Ascending aorta (tissue), 2 donors: ENCODE measurements at regions not wholly inside any gene's neighbourhood (a gene's known extent, or its start where the extent isn't known, plus 50 kb on each side); places are given as distances from the start of the nearest gene placed in this dataset.
"Not testable (repeated sequence)": the region's sequence is repeated elsewhere in the genome, so short reads cannot be mapped to it uniquely, and the experiment has no call there.

ENCODE experiments used
- DNase-seq, 2 donors: peaks; one replicate each; pipeline ENCODE4 v3.0.0-alpha.2; 2019; ENCODE audit warnings: low spot score in 2 of 2
- H3K27ac ChIP-seq, 2 donors: fragments of 200-600 bp; sonication (generic); one replicate each; pipeline ENCODE4 v1.5.1; 2016 to 2017; ENCODE audit warnings: mild to moderate bottlenecking in 1 of 2
- H3K27me3 ChIP-seq: fragments of 200-600 bp; sonication (generic); one replicate; pipeline ENCODE4 v1.5.1; 2017
- H3K36me3 ChIP-seq, 2 donors: fragments of 200-600 bp; sonication (generic); one replicate each; pipeline ENCODE4 v1.5.1; 2016
- H3K4me1 ChIP-seq, 2 donors: fragments of 200-600 bp; sonication (generic); one replicate each; pipeline ENCODE4 v1.5.1; 2016 to 2017; ENCODE audit warnings: mild to moderate bottlenecking in 1 of 2
- H3K4me3 ChIP-seq, 2 donors: fragments of 200-600 bp; sonication (generic); one replicate each; pipeline ENCODE4 v1.5.1; 2016 to 2017; ENCODE audit warnings: mild to moderate bottlenecking in 1 of 2
- H3K9me3 ChIP-seq, 2 donors: fragments of 200-600 bp; sonication (generic); one replicate each; pipeline ENCODE4 v1.5.1; 2016
- CTCF ChIP-seq, 3 experiments: fragments of 200-600 bp in 2 of 3; fragments of 450-650 bp in 1 of 3; sonication (generic) in 2 of 3; IDR thresholded peaks; one replicate each; pipeline ENCODE4 v1.5.1; 2016 to 2019; ENCODE audit warnings: antibody characterized with exemption in 3 of 3, mild to moderate bottlenecking in 1 of 3, moderate library complexity in 1 of 3
- intact Hi-C: fragments of 100-400 bp; cut with DNase I; formaldehyde crosslinking; loops from one replicate; pipeline ENCODE4 v1.15.1; 2023

GRCh38 chr22:48406161-48406560 lies 1421.5 kb downstream of the BRD1 start:
- Histone ChIP-seq H3K27me3 (no peaks in the 10 kb centered on the region), H3K27ac (no peak overlapping the region), H3K4me1 (no peaks in the 10 kb centered on the region), H3K36me3 (no peaks in the 10 kb centered on the region), H3K4me3 (no peak overlapping the region), H3K9me3 (no peaks in the 10 kb centered on the region)
- no peak for TF ChIP-seq CTCF (IDR thresholded peaks at IDR 0.05)
- DNase-seq, result no peak
- intact Hi-C loops, result no loop called here

GRCh38 chr22:48405741-48406140 lies 1421.9 kb downstream of the BRD1 start:
- DNase-seq, result peak in 1 of 2 donors; percentile 27
- H3K4me3 ChIP-seq, result no peak overlapping the region
- no peak overlapping the region for H3K27ac ChIP-seq
- H3K27me3 ChIP-seq, result no peaks in the 10 kb centered on the region
- H3K9me3 ChIP-seq, result no peaks in the 10 kb centered on the region
- H3K36me3 ChIP-seq, result no peaks in the 10 kb centered on the region
- no peak for TF ChIP-seq CTCF (IDR thresholded peaks at IDR 0.05)
- no peaks in the 10 kb centered on the region for H3K4me1 ChIP-seq
- intact Hi-C loops, result no loop called here

- intact Hi-C loops, result no loop called here
- Histone ChIP-seq H3K27me3 (no peaks in the 10 kb centered on the region), H3K9me3 (no peaks in the 10 kb centered on the region), H3K4me3 (no peak overlapping the region), H3K36me3 (no peaks in the 10 kb centered on the region), H3K27ac (no peak overlapping the region), H3K4me1 (no peaks in the 10 kb centered on the region)
- peak in 1 of 2 donors; percentile 41 for DNase-seq
- TF ChIP-seq CTCF (IDR thresholded peaks at IDR 0.05), result no peak
Measured at GRCh38 chr22:48404801-48405447, 1422.7 kb downstream of the BRD1 start.

GRCh38 chr22:48403521-48404403 lies 1423.9 kb downstream of the BRD1 start:
- intact Hi-C loops, result no loop called here
- Histone ChIP-seq H3K9me3 (no peaks in the 10 kb centered on the region), H3K27me3 (no peaks in the 10 kb centered on the region), H3K4me1 (no peaks in the 10 kb centered on the region), H3K36me3 (no peaks in the 10 kb centered on the region), H3K27ac (no peak overlapping the region), H3K4me3 (no peak overlapping the region)
- no peak for TF ChIP-seq CTCF (IDR thresholded peaks at IDR 0.05)
- peak in 1 of 2 donors; percentile 35 for DNase-seq

GRCh38 chr22:48402591-48403031 lies 1425.1 kb downstream of the BRD1 start:
- no peaks in the 10 kb centered on the region for H3K4me1 ChIP-seq
- no peaks in the 10 kb centered on the region for H3K27me3 ChIP-seq
- no peaks in the 10 kb centered on the region for H3K36me3 ChIP-seq
- H3K27ac ChIP-seq, result no peak overlapping the region
- intact Hi-C loops, result no loop called here
- no peaks in the 10 kb centered on the region for H3K9me3 ChIP-seq
- no peak for TF ChIP-seq CTCF (IDR thresholded peaks at IDR 0.05)
- DNase-seq, result peak in 1 of 2 donors; percentile 35
- H3K4me3 ChIP-seq, result no peak overlapping the region

GRCh38 chr22:48401523-48401922 lies 1426.2 kb downstream of the BRD1 start:
- H3K36me3 ChIP-seq, H3K27me3 ChIP-seq, H3K9me3 ChIP-seq, H3K27ac ChIP-seq, intact Hi-C loops, H3K4me1 ChIP-seq, DNase-seq, H3K4me3 ChIP-seq: not testable (repeated sequence)
